H1 (cell line): ENCODE measurements at regions not wholly inside any gene's neighbourhood (a gene's known extent, or its start where the extent isn't known, plus 50 kb on each side); places are given as distances from the start of the nearest gene placed in this dataset.

Experiments used
- BCL11A ChIP-seq, 2 experiments: IDR thresholded peaks; one replicate each; pipeline ENCODE4 v1.6.1; 2011; ENCODE audit warnings: low read depth in 2 of 2, low read length in 2 of 2, mild to moderate bottlenecking in 2 of 2
- EP300 ChIP-seq, 2 experiments: IDR thresholded peaks; 1 replicate in 1 of 2; 2 replicates in 1 of 2; pipeline ENCODE4 v1.6.1; 2011 to 2012; ENCODE audit warnings: low read depth in 2 of 2, low read length in 2 of 2, mild to moderate bottlenecking in 2 of 2, borderline replicate concordance in 1 of 2, inconsistent platforms in 1 of 2, moderate library complexity in 1 of 2
- EZH2 ChIP-seq: fragments of 200-600 bp; sonication (generic); IDR thresholded peaks from 2 replicates; pipeline ENCODE4 v1.7.1; 2012; ENCODE audit warnings: low read depth, mild to moderate bottlenecking, moderate library complexity, low read length, inconsistent platforms; ENCODE audit not compliant: severe bottlenecking
- POLR2A ChIP-seq, 2 experiments: IDR thresholded peaks; 1 replicate in 1 of 2; 2 replicates in 1 of 2; pipeline ENCODE4 v1.6.1; 2011; ENCODE audit warnings: low read depth in 2 of 2, low read length in 2 of 2, mild to moderate bottlenecking in 2 of 2; ENCODE audit errors: control extremely low read depth in 1 of 2
- POLR2AphosphoS5 ChIP-seq: IDR thresholded peaks from 2 replicates; pipeline ENCODE4 v1.6.1; 2011; ENCODE audit warnings: low read depth, low read length
- RFX5 ChIP-seq: IDR thresholded peaks from 2 replicates; pipeline ENCODE4 v1.6.1; 2011; ENCODE audit warnings: low read depth, low read length, improper control_type of control experiment, borderline replicate concordance
- TF ChIP-seq, protein P1 (sequence below), 3 experiments: IDR thresholded peaks; 1 replicate in 2 of 3; 2 replicates in 1 of 3; pipeline versions ENCODE4 v1.5.1 to v1.6.1; 2011; ENCODE audit warnings: low read length in 3 of 3, mild to moderate bottlenecking in 3 of 3, inconsistent platforms in 2 of 3, low read depth in 1 of 3, moderate library complexity in 1 of 3; ENCODE audit not compliant: insufficient read depth in 1 of 3; ENCODE audit errors: control extremely low read depth in 1 of 3
- TF ChIP-seq, protein P2 (sequence below): IDR thresholded peaks from 2 replicates; pipeline ENCODE4 v1.6.1; 2012; ENCODE audit warnings: inconsistent platforms

DNA sequence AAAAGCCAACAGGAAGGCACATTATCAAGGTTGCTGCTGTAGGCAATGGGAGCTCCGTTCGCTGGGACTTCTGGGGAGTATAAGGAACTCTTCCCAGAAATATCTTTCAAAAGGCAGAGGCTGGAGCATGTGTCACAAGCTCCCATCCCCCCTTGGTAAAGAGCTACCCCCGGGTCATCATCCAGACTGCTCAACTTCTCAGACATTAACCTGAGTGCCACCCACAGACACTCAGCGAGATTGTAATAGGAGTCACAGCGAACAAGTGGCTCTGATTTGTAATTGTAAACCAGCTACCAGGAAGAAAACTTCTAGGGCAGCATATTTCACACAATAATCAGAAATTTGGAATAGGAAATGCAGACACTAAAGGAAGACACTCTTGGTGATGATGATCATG, 290.2 kb upstream of the PARD3B start:
- TF ChIP-seq, protein P1, sequence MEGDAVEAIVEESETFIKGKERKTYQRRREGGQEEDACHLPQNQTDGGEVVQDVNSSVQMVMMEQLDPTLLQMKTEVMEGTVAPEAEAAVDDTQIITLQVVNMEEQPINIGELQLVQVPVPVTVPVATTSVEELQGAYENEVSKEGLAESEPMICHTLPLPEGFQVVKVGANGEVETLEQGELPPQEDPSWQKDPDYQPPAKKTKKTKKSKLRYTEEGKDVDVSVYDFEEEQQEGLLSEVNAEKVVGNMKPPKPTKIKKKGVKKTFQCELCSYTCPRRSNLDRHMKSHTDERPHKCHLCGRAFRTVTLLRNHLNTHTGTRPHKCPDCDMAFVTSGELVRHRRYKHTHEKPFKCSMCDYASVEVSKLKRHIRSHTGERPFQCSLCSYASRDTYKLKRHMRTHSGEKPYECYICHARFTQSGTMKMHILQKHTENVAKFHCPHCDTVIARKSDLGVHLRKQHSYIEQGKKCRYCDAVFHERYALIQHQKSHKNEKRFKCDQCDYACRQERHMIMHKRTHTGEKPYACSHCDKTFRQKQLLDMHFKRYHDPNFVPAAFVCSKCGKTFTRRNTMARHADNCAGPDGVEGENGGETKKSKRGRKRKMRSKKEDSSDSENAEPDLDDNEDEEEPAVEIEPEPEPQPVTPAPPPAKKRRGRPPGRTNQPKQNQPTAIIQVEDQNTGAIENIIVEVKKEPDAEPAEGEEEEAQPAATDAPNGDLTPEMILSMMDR (IDR thresholded peaks at IDR 0.05; ENCODE audit: control extremely low read depth in 1 of 3, insufficient read depth in 1 of 3, low read depth in 1 of 3, low read length in 3 of 3), result no peak
- TF ChIP-seq POLR2A (IDR thresholded peaks at IDR 0.05; ENCODE audit: control extremely low read depth in 1 of 2, low read depth in 2 of 2, low read length in 2 of 2) (no peak), EP300 (IDR thresholded peaks at IDR 0.05; ENCODE audit: borderline replicate concordance in 1 of 2, low read depth in 2 of 2, low read length in 2 of 2) (no peak), EZH2 (no peak), RFX5 (no peak), BCL11A (IDR thresholded peaks at IDR 0.05; ENCODE audit: low read depth in 2 of 2, low read length in 2 of 2) (no peak), POLR2AphosphoS5 (no peak)
- TF ChIP-seq, protein P2, sequence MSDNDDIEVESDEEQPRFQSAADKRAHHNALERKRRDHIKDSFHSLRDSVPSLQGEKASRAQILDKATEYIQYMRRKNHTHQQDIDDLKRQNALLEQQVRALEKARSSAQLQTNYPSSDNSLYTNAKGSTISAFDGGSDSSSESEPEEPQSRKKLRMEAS, result no peak
